ENCODE measurements at regions not wholly inside any gene's neighbourhood (a gene's known extent, or its start where the extent isn't known, plus 50 kb on each side); places are given as distances from the start of the nearest gene placed in this dataset.

DNA sequence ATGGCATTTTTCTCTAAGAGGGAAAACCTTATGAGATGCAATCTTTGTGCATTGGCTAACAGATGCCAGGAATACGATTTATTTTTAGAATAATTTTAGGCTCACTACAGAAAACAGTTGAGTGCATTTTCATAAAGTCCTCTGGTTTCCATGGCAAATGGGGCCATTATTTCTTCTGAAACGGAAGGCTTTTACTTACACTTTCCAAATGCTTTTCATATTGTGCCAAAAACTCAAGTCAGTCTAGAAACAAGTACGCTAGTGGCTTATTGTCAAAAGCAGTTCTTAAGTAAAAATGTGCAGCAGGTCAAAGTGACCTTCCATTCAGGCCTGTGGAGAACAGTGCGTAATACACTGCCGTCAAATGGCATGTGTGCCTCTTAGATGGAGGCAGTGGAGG, 628.7 kb downstream of the EFNB2 start:
- no peak for ATAC-seq (replicated peaks)
- H3K27ac Mint-ChIP-seq, result no peak overlapping the region
- DNase-seq, result no peak
- no peaks in the 10 kb centered on the region for H3K27me3 Mint-ChIP-seq
- no peaks in the 10 kb centered on the region for H3K9me3 Mint-ChIP-seq
- H3K4me3 Mint-ChIP-seq, result no peak overlapping the region
- H3K4me1 Mint-ChIP-seq, result no peaks in the 10 kb centered on the region
- no peaks in the 10 kb centered on the region for H3K36me3 Mint-ChIP-seq

GRCh38 chr13:105904034-105904742, 631.3 kb downstream of the EFNB2 start:
- no peaks in the 10 kb centered on the region for H3K9me3 Mint-ChIP-seq
- H3K4me3 Mint-ChIP-seq, result no peak overlapping the region
- no peaks in the 10 kb centered on the region for H3K4me1 Mint-ChIP-seq
- no peaks in the 10 kb centered on the region for H3K36me3 Mint-ChIP-seq
- DNase-seq (no peak), ATAC-seq (replicated peaks) (no peak)
- H3K27me3 Mint-ChIP-seq, result no peaks in the 10 kb centered on the region
- no peak overlapping the region for H3K27ac Mint-ChIP-seq

- H3K27me3 Mint-ChIP-seq, result no peaks in the 10 kb centered on the region
- no peaks in the 10 kb centered on the region for H3K9me3 Mint-ChIP-seq
- ATAC-seq (replicated peaks) (no peak), DNase-seq (no peak)
- H3K4me1 Mint-ChIP-seq, result no peaks in the 10 kb centered on the region
- no peak overlapping the region for H3K27ac Mint-ChIP-seq
- no peaks in the 10 kb centered on the region for H3K36me3 Mint-ChIP-seq
- H3K4me3 Mint-ChIP-seq, result no peak overlapping the region
These were observed 633.1 kb downstream of the EFNB2 start for GRCh38 chr13:105902396-105902795.

DNA sequence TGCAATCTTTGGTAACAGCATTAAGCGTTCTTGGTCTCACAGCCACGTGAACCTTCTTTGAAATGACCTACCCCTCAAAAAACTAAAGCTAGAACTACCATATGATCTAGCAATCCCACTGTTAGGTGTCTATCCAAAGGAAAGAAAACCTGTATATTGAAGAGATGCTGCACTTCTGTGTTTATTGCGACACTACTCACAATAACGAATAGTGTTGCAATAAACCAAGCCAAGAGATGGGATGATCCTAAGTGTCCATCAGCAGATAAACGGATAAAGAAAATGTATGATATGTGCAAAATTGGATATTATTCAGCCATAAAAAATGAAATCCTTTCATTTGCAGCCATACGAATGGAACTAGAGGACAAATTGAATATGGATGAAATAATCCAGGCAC, 637.9 kb downstream of the EFNB2 start:
- Mint-ChIP-seq H3K27me3 (no peaks in the 10 kb centered on the region), H3K27ac (no peak overlapping the region), H3K4me1 (no peaks in the 10 kb centered on the region), H3K4me3 (no peak overlapping the region), H3K36me3 (no peaks in the 10 kb centered on the region), H3K9me3 (no peaks in the 10 kb centered on the region)
- DNase-seq (no peak), ATAC-seq (replicated peaks) (no peak)

GRCh38 chr13:105894697-105895096, 640.8 kb downstream of the EFNB2 start:
- H3K4me3 Mint-ChIP-seq, result no peak overlapping the region
- no peaks in the 10 kb centered on the region for H3K27me3 Mint-ChIP-seq
- H3K27ac Mint-ChIP-seq, result no peak overlapping the region
- H3K36me3 Mint-ChIP-seq, result no peaks in the 10 kb centered on the region
- ATAC-seq (replicated peaks) (no peak), DNase-seq (no peak)
- H3K4me1 Mint-ChIP-seq, result no peaks in the 10 kb centered on the region
- peaks cover 0 to 2% of the 10 kb centered on the region in 2 donors for H3K9me3 Mint-ChIP-seq

- Mint-ChIP-seq H3K9me3 (peaks cover 8 to 9% of the 10 kb centered on the region in 2 donors), H3K36me3 (no peaks in the 10 kb centered on the region), H3K4me1 (no peaks in the 10 kb centered on the region), H3K4me3 (no peak overlapping the region), H3K27ac (no peak overlapping the region), H3K27me3 (no peaks in the 10 kb centered on the region)
- no peak for DNase-seq
- no peak for ATAC-seq (replicated peaks)
These were observed 645.0 kb downstream of the EFNB2 start for GRCh38 chr13:105890509-105890908.

- no peaks in the 10 kb centered on the region for H3K27me3 Mint-ChIP-seq
- H3K9me3 Mint-ChIP-seq, result no peaks in the 10 kb centered on the region
- no peak overlapping the region for H3K4me3 Mint-ChIP-seq
- H3K4me1 Mint-ChIP-seq, result no peaks in the 10 kb centered on the region
- DNase-seq (no peak), ATAC-seq (replicated peaks) (no peak)
- H3K36me3 Mint-ChIP-seq, result no peaks in the 10 kb centered on the region
- H3K27ac Mint-ChIP-seq, result no peak overlapping the region
These were observed 657.3 kb downstream of the EFNB2 start for GRCh38 chr13:105878119-105878700.

GRCh38 chr13:105874814-105875213, 660.6 kb downstream of the EFNB2 start:
- Mint-ChIP-seq H3K27me3 (no peaks in the 10 kb centered on the region), H3K4me1 (no peaks in the 10 kb centered on the region), H3K4me3 (no peak overlapping the region), H3K27ac (no peak overlapping the region), H3K36me3 (no peaks in the 10 kb centered on the region), H3K9me3 (peaks cover 0 to 2% of the 10 kb centered on the region in 2 donors)
- no peak for ATAC-seq (replicated peaks)
- DNase-seq, result no peak

DNA sequence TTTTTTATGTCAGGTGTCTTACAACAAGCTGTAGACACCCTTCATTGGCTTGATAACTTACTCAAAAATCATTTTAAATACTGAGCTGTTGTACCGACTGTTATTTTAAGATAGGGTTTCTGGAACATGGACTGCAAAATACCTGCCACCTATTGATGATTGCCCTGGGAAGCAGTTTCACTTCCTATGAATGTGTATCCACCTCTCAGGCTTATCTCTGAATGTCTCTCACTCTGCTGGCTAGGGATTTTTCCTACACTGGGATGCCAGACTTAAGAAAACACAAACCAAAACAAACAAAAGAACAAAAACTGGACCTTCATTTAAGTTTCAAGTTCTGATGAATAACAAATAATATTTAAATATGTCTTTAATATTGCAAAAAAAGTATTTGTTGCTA, 663.7 kb downstream of the EFNB2 start:
- Mint-ChIP-seq H3K9me3 (peaks cover 0 to 2% of the 10 kb centered on the region in 2 donors), H3K4me1 (no peaks in the 10 kb centered on the region), H3K36me3 (no peaks in the 10 kb centered on the region), H3K27ac (no peak overlapping the region), H3K4me3 (no peak overlapping the region), H3K27me3 (no peaks in the 10 kb centered on the region)
- ATAC-seq (replicated peaks) (no peak), DNase-seq (no peak)

- H3K4me3 Mint-ChIP-seq, result no peak overlapping the region
- no peaks in the 10 kb centered on the region for H3K36me3 Mint-ChIP-seq
- H3K27me3 Mint-ChIP-seq, result no peaks in the 10 kb centered on the region
- DNase-seq, result no peak
- H3K9me3 Mint-ChIP-seq, result peaks cover 0 to 2% of the 10 kb centered on the region in 2 donors
- no peaks in the 10 kb centered on the region for H3K4me1 Mint-ChIP-seq
- H3K27ac Mint-ChIP-seq, result no peak overlapping the region
- ATAC-seq (replicated peaks), result no peak
These were observed 664.1 kb downstream of the EFNB2 start for GRCh38 chr13:105871326-105871725.

DNA sequence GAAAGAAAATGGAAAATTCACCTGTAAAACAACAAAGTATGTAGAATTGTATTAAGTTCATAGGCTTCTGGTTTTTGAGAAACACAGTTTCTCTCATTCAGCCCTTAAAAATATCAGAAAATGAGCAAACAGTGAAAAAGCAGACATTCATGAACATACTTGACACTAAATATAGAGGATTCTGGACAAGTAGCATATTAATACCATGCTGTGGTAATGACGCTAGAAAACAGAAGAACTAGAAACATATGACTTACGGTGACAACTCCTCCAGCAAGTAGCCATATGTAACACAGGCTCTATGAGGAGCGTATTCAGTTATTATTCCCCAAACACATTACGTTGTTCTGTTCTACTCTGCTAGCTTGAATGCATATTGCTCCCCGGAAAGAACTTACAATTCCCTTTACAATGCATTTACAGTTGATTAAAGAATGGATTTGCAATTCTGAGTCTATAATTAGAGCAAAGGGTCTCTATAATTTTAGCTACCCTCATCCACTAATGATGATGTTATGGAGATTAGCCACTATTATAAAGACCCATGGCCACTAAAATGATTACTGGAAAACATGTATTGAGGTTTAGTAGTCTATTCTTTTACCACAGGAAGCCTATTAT, 672.1 kb downstream of the EFNB2 start:
- Mint-ChIP-seq H3K4me1 (no peaks in the 10 kb centered on the region), H3K27ac (no peak overlapping the region), H3K27me3 (no peaks in the 10 kb centered on the region), H3K9me3 (peaks cover 0 to 4% of the 10 kb centered on the region in 2 donors), H3K4me3 (no peak overlapping the region), H3K36me3 (no peaks in the 10 kb centered on the region)
- DNase-seq (no peak), ATAC-seq (replicated peaks) (no peak)

DNA sequence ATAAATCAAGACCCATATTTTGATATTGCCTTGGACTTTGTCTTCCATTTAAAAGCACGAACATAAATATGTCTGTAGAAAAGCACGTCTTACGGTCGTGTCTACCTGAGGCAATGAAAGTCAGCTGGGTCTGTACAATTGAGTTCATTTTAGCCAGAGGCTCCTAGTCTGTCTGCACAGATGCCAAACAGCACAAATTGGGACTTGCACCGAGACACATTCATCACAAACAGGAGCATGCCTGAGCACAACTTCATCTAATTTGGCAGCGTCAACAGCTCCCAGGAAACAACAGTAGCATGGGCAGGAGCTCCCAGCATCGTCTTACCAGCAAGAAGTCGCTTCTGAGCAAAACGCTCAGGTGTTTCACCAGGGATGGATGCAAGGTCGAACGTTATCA, 687.0 kb downstream of the EFNB2 start:
- no peaks in the 10 kb centered on the region for H3K9me3 Mint-ChIP-seq
- no peaks in the 10 kb centered on the region for H3K36me3 Mint-ChIP-seq
- H3K27ac Mint-ChIP-seq, result no peak overlapping the region
- ATAC-seq (replicated peaks), result no peak
- no peak for DNase-seq
- no peaks in the 10 kb centered on the region for H3K4me1 Mint-ChIP-seq
- no peaks in the 10 kb centered on the region for H3K27me3 Mint-ChIP-seq
- no peak overlapping the region for H3K4me3 Mint-ChIP-seq

- no peaks in the 10 kb centered on the region for H3K9me3 Mint-ChIP-seq
- no peak for DNase-seq
These were observed 687.8 kb downstream of the EFNB2 start for GRCh38 chr13:105847527-105848291.

DNA sequence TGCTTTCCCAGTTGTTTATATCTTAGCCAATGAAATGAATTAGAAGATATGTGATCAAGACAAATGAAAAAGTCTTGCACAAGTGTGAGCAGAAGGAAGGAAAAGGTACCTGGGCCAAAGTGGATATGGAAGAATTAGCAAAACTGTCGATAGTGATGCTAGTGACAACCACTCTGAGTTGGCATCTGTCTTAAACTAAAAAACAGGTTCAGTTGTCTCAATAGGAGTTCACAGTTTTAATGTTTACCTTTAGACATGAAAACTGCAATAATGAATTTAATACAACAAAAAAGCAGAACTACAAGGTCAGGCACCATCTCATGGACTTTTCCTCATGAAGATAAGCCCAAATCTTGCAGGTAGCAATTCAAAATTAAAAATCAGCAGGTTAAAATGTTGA, 688.5 kb downstream of the EFNB2 start:
- no peak for DNase-seq
- no peak for ATAC-seq (replicated peaks)
- Mint-ChIP-seq H3K36me3 (no peaks in the 10 kb centered on the region), H3K27ac (no peak overlapping the region), H3K9me3 (no peaks in the 10 kb centered on the region), H3K4me3 (no peak overlapping the region), H3K4me1 (no peaks in the 10 kb centered on the region), H3K27me3 (no peaks in the 10 kb centered on the region)

More at GRCh38 chr13:105847527-105848291, 687.8 kb downstream of the EFNB2 start:
- Mint-ChIP-seq H3K36me3 (no peaks in the 10 kb centered on the region), H3K4me1 (no peaks in the 10 kb centered on the region), H3K27ac (no peak overlapping the region), H3K27me3 (no peaks in the 10 kb centered on the region), H3K4me3 (no peak overlapping the region)
- ATAC-seq (replicated peaks), result no peak
